ENCODE measurements at regions not wholly inside any gene's neighbourhood (a gene's known extent, or its start where the extent isn't known, plus 50 kb on each side); places are given as distances from the start of the nearest gene placed in this dataset.

DNA sequence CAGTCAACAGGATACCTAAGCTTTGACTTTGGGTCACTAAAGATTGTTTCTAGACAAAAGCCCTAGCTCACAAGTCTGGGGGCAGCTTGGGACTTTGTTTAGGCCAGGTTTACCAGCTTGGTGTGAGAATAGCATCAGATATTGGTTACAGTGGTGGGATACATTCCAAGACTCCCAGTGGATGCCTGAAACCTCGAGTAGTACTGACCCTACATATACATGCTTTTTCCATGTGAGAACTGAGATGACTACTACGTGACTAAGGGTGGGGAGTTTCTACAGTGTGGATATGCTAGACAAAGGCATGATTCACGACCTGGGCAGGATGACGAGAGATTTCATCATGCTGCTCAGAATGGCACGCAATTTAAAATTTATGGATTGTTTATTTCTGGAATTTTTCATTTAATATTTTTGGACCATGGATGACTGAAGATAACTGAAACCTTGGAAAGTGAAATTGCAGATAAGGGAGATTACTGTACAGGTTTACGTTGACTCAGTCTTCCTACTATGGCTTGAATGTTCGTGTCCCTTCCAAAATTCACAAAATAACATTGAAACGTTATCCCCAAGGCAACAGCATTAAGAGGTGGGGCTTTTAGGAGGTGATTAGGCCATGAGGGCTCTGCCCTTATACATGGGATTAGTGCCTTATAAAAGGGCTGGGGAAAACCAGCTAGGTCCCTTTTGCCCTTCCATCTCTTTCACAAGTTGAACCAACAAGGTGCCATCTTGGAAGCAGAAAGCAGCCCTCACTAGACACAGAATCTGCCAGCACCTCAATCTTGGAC is 50.2 kb upstream of the CTAGE1 start:
- no peak for DNase-seq

DNA sequence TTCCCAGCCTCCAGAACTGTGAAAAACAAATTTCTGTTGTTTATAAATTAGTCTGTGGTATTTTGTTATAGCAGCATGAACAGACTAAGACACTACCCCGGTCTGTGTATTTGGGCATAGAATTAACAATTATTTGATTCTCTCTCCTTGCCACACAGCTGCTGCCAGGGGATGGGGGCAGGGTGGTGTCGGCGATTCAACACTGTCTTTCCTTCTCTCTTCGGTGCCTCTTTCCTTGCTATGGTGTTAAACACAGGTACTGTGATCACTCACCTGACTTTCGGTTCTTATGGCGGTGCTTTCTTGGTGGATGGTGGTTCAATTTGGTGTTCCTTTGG is 50.8 kb upstream of the CTAGE1 start:
- no peak for DNase-seq

DNA sequence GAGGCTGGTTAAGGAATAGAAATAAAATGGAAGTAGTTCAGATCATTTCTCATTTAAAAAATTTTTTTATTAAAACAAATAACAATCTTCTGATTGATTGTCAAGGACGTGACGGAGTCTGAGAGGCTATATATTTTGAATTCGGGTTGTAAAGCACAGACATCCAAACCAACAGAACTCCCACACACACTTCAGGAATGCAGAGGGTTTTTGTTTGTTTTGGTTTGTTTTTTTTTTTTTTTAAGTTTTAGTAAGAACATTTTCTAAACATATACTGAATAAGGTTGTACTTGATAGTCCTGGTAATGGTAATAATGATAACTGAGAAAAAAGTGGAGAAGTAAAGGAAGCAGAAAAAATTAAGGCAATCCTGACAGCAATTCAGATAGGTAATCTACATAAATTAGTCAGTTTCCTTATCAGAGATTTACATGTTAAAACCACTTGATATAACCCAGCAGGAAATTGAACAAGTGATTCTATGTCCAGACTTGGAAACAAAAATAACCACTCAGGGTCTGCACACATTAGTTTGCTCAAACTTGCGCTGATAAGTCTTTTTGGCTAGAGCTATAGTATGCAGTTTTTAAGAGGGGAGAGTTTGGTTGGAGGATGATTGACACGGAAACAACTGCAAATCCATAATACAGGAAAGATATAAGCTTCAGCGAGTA is 51.5 kb upstream of the CTAGE1 start:
- no peak for DNase-seq

DNA sequence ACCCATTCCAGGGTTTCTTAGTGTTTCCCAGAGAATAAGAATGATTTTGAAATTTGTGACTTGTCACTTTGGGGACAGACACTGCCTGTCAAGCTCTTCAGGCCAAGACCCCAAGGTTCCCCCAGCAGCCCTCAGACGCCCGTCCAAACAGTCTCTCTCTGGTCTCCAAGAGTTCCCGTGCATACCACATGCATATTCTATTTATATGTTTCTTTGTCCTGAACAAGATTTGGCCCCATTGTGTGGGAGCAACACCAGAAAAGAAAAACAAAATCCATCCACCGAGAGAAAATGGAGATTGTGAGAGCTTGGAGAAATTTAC is 52.2 kb upstream of the CTAGE1 start:
- DNase-seq: no peak

DNA sequence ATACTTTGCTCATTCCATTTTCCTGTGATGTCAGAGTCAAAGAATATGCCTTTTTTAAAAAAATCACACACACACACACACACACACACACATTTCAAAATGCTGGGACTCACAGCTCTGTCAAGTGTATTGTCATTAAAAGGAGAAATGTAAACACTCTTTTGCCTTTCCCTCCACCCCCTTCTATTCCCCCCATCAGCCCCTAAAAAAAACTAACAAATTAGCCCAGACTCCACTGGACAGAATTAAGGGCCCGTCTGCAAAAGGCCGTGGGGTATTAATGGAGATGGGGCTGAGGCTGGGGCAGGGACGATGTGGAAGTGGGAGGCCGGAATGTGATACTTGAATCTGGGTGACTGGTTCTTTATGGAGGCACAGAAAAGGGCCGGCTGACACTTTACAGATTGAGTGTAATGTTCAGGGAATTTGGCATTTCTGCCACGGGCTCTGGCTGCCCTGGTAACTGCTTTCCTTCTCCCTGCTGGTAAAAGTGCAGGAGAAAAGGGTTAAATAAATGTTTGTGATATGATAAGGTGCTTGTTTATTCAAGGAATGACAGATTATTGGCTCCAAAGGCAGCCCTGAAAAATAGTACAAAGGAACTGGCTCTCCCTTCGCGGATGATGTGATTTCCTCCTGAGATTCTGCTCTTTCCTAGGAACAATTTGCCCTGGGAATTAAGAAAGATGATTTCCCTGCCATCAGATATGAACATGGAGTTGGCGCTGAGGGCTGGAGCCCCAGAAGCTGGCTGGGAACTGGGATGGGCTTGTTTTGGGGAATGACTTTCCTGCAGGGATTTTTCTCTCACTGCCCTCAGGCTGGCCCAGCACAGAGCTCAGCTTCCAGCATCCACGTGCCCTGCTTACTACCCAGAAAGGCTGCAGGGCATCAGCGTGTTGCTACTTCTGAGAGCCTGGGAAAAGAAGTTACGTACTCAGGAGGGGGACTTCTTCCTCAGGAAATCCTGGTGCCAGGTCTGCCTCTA is 52.8 kb upstream of the CTAGE1 start:
- no peak for DNase-seq

DNA sequence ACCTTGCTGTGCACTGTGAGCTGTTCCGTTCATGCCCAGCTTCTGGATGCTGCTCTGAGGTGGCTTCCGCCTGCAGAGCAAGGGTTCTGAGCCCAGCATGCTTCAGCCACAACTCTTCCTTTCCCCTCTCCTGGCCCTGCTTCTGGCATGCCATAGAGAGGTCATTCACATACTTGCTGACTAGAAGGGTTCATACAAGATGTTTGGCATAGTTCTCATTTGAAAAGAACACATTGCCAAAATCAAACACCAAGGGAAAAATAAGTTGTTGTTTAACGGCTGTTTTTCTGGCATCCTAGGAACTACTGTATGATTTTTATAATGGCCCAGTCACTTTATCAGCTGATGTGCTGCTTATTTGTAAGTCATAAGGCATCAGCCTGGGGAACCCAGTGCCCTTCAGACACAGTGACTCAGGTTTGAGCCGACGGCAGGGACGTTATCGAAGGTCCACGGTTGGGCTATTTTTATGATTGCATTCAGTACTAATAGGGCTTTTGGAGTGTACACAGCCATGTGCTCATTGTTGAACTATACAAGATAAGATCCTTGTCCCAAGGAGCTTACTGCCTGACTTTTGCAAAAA is 53.9 kb upstream of the CTAGE1 start:
- DNase-seq: no peak

DNA sequence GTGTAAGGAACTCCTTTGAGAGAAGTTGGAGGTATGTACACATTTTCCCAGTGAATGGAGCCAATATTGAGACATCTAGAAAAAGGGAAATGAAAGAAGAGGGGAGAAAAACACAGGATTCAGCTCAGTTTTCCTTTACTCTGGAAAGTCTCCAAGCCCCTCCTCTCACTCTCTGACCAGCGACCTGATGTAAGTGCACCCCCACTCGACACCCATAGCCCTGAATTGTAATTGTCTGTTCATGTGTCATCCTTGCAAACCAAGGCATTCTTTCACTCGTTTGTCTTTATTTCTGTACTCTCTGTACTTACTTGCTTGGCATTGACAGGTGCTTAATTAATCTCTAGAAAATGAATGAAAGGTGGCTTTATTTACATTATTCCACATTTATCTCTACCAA is 55.7 kb upstream of the CTAGE1 start:
- no peak for DNase-seq

DNA sequence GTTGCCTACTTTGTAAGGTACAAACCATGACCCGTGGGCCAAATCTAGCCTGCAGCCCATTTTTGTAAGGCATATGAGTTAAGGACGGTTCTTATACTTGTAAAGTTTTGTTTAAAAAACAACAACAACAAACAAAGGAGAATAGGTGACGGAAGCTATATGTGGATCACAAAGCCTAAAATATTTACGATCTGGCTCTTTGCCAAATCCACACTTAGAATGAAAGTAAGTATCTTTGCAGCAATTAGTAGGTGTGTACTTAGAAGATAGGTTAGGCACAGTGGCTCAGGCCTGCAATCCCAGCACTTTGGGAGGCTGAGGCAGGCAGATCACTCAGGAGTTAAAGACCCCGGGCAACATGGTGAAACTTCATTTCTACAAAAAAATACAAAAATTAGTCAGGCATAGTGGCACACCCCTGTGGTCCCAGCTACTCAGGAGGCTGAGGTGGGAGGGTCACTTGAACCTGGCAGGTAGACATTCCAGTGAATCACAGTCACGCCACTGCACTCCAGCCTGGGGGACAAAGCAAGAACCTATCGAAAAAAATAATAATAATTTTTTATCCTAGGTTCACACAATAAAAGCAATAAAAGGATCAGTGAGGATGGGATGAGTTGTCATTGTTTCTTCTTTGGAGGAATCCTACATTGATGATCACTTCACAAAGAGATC is 57.8 kb upstream of the CTAGE1 start:
- DNase-seq: no peak

DNA sequence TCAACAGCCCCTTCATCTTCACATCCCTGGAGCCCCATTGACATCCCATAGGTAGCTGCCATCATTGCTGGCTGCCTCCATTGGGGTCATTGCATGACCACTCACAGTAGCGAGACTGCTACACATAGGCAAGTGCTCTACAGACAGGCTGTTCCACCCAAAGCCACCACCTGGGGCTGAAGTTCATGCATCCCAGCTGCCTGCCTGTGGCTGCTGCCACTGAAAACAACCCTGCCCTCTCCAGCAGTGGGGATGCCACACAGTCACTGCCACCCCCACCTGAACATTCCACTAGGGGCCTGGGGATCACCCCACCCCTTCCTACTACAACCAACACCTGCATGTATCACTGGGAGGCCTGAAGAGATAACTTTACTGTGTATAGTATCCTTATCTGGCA is 59.5 kb upstream of the CTAGE1 start:
- no peak for DNase-seq

DNA sequence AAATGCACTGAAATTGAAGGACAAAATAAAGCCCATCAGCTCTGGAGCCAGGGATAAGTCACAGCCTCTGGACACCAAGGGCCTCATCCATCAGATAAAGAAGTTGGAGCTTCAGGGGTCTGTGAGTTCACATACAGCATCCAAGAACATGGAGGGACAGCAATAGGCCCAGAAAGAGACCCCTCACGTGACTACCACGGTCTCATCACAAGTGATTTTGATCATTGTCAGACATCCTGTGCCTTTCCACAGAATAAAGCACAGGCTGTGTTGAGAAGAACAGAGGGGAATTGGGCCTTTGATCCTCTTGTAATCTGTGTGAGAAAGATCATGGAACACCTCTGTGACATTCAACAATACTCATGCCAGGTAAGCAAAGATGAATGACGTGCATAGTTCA is 65.2 kb upstream of the CTAGE1 start:
- DNase-seq: no peak

DNA sequence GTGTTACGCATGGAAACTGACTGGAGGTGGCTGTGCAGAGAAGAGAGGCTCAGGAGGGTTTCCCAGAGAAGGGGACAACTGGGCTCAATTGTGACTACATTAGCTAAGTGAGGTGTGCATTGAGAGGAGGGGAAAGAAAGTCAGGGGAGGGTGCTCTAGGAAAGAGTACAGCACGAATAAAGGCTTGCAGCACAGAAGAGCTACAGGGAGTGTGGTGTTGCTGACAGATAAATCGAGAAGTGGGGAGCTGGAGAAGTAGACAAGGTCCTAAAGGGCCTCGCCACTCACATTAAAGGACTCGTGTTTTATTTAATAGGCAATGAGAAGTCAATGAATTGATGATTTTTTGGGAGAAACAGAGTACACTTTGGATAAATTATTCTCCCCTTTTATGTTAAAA is 65.7 kb upstream of the CTAGE1 start:
- DNase-seq: no peak

DNA sequence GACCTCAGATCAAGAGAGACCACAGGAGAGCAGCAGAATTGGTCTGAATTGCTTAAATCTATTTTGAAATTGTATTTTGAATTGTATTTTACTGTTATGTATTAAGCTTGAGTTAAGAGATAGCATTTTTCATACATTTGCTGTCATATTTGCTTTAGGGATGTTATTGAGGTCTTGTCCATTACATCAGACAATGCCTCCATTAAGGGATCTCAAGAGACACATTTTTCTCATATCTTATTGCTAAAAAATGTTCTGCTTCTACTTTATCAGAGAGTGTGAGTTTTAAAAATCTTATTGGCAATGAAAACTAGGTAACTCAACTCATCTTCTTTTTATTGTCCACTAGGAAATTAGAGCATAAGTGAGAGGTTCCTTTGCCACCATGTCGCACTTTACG is 66.8 kb upstream of the CTAGE1 start:
- no peak for DNase-seq

DNA sequence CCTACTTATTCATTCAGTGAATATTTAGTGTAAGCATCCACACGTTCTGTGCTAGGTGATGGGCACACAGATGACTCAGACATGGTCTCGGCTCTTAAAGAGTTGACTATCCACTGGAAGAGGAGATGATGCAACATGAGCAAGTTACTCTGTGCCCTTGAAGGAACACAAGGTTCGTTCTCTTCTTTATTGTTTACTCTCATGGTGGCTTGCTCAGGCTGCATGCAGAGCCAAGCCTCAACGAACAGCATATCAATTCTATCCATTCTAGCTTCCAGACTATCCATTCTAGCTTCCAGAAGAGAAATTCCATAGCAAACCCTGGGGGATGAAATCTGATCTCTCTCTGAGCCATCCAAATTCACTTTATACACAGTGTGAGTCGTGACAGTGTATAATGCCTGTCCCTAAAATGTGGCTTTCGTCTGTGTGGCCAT is 68.1 kb upstream of the CTAGE1 start:
- no peak for DNase-seq

DNA sequence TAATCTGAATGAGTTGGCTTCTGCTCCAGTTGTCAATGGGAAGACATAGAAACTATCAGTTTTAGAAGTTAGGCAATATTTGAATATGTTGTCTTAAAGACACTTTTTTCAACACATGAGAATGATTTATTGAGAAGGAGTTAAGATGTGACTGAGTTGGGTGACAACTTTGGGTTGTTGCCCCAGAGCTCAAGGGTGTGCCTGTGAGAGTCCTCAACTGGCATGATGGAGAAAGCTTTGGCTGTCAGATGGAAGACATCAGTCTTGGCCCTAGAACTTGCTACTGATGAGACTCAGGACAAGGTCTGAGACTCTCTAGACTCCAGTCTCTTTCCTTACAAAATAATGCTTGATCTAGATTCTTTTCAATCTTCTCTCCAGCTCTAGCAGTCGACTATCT is 69.0 kb upstream of the CTAGE1 start:
- no peak for DNase-seq

DNA sequence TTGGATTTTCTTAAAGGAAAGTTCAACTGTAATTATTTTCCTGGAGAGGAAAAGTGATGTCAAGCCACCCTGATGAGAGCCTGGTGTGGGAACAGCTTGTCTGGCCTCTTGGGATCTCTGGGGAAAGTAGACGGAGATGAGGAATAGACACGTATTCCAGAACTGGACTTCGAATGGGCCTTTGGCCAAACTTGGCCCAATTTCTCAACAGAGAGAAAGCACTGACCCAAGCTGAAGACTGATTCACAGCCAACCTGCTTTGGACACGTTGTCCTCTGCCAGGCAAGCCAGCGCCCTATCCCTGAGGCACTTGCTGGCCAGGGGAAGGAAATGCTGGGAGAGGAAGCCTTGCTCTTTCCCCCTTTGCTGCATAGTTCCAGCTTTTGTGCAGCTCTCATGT is 70.8 kb upstream of the CTAGE1 start:
- no peak for DNase-seq

DNA sequence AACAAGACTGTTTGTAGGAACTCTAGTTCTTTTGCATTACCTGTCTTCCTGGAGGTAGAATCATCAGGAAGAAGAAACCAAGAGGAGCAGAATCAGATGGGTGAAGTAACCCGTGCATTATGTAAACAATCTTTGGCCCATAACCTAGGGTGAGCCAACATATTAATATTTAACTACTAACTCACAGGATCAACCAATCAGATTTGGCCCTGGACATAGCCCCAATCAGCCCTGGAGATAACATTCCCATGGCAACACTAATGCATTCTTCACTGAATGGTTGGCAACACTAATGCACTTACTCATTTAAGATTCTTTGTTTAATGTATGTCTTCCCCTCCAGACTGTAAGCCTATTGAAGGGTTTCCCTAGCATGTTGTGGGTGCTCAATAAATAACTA is 72.0 kb upstream of the CTAGE1 start:
- DNase-seq: no peak

DNA sequence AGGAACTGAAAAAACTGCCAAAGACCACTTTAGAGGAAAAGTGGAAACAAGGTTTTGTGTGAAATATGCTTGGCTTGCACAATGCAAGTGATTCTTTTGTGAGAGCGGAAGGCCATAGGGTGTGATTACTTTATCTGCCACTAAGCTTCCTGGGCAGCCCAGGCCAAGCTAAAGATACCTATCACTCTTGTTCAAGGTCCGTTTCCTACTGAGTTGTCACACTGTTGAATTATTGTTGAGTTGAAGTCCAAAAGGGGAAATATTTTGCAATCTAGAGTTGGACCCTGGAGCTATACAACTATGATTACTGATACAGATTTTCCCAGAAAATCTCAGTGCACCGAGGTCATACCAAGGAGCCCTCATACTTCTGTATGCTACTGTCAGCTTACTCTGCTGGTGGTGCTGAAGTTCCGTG is 72.7 kb upstream of the CTAGE1 start:
- DNase-seq: no peak

DNA sequence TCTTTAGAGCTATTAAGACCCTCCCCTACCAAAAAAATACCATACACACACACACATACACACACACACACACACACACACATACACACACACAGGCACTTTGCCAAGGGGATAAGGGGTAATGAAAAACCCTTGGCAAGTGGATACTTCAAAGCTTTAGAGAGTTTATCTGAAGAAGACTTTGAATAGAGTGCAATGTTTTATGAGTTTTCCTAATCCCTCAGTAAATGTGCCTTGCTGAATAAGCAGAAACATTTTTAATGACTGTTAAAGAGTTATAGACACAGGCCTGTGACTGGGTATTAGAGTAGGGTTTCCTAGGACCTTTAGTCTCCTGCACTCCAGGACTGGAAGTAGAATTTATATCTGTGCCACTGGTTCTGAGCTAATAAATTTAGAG is 75.5 kb upstream of the CTAGE1 start:
- no peak for DNase-seq

DNA sequence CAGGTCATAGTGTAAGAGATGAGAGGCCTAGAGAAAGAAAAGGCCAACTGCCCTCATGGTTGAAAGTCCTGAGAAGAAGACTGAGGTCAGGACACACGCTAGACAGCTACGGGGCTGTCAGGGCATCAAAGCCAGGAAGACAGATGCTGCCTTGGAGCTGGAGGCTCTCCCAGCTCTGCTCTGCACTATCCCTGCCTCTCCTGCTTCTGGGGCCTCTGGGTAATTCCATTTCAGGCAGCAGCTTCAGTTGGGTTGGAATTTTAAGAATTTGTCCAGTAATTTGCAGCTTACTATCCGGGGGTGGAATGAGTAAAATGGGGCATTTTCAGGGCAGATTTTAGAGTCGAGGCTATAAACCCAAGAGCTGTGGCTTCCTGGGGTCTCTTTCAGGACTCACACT is 76.2 kb upstream of the CTAGE1 start:
- DNase-seq: no peak

DNA sequence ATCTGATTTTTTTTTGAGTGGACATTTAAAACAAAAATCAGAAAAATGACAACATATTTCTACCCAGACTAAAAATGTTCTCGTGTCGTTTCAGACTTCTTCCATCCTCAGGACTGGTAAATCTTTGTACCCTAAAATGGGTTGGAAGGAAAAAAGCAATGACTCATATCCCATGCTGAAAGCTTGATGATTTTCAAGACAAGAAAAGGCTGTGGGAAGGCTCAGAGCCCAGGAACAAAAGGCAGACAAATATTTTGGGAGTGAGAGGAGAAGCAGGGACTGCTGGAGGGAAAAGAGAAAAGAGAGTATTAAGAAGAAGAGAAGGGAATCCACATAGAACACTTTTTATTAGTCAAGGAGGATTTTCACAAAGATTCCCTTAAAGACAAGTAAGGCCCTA is 77.1 kb upstream of the CTAGE1 start:
- DNase-seq: no peak

DNA sequence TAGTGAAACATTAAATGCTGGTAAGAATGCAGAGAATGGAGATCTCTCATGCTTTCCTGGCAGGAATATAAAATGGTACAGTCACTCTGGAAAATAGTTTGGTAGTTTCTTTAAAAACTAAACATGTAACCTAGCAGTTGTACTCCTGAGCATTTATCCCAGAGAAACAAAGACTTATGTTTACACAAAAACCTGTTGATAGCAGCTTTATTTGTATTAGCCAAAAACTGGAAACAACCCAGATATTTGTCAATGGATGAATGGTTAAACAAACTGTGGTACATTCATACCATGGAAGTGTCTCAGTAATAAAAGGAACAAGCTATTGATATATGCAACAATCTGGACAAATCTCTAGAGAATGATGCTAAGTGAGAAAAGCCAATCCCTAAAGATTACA is 81.7 kb upstream of the CTAGE1 start:
- no peak for DNase-seq

DNA sequence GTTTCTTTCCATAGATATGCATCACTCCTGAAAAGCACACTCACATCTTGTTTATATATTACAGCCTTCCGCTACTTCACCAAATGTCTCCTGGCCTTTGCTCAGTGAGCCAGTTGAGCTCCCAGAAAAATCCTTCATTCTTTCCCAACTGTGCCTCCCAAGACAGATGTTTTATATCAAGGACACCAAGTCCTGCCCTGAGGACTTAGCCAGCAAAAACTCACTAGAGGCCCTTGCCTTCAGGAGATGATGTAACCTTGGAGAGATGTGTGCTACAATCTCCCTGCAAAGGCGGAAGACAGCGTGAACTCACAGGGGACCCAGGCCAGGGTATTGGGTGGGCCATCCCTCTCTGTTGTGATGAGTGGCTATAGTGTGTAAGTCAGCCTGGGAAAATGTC is 86.1 kb upstream of the CTAGE1 start:
- no peak for DNase-seq
